ENCODE measurements at regions not wholly inside any gene's neighbourhood (a gene's known extent, or its start where the extent isn't known, plus 50 kb on each side); places are given as distances from the start of the nearest gene placed in this dataset.
"Not testable (repeated sequence)": the region's sequence is repeated elsewhere in the genome, so short reads cannot be mapped to it uniquely, and the experiment has no call there.

- H3K36me3 Mint-ChIP-seq (ENCODE audit: insufficient read depth); H3K4me3 Mint-ChIP-seq (ENCODE audit: low read depth); H3K27me3 Mint-ChIP-seq; DNase-seq (ENCODE audit: low spot score, unreplicated experiment); H3K9me3 Mint-ChIP-seq (ENCODE audit: low read depth); H3K27ac Mint-ChIP-seq; H3K4me1 Mint-ChIP-seq (ENCODE audit: low read depth): not testable (repeated sequence)
Observed at GRCh38 chr5:20759459-20759858, 771.5 kb upstream of the CDH18 start.

- not testable (repeated sequence) for H3K27ac Mint-ChIP-seq; H3K27me3 Mint-ChIP-seq; DNase-seq (ENCODE audit: low spot score, unreplicated experiment); H3K36me3 Mint-ChIP-seq (ENCODE audit: insufficient read depth); H3K4me1 Mint-ChIP-seq (ENCODE audit: low read depth); H3K9me3 Mint-ChIP-seq (ENCODE audit: low read depth); H3K4me3 Mint-ChIP-seq (ENCODE audit: low read depth)
Observed at GRCh38 chr5:20752179-20752578, 764.2 kb upstream of the CDH18 start.

- DNase-seq (ENCODE audit: low spot score, unreplicated experiment); H3K4me1 Mint-ChIP-seq (ENCODE audit: low read depth); H3K27me3 Mint-ChIP-seq; H3K9me3 Mint-ChIP-seq (ENCODE audit: low read depth); H3K27ac Mint-ChIP-seq; H3K36me3 Mint-ChIP-seq (ENCODE audit: insufficient read depth); H3K4me3 Mint-ChIP-seq (ENCODE audit: low read depth): not testable (repeated sequence)
Observed at GRCh38 chr5:20735715-20736114, 747.7 kb upstream of the CDH18 start.

GRCh38 chr5:20732223-20732622 is 744.2 kb upstream of the CDH18 start:
- H3K27me3 Mint-ChIP-seq; H3K9me3 Mint-ChIP-seq (ENCODE audit: low read depth); DNase-seq (ENCODE audit: low spot score, unreplicated experiment); H3K36me3 Mint-ChIP-seq (ENCODE audit: insufficient read depth); H3K27ac Mint-ChIP-seq; H3K4me3 Mint-ChIP-seq (ENCODE audit: low read depth); H3K4me1 Mint-ChIP-seq (ENCODE audit: low read depth): not testable (repeated sequence)

- DNase-seq (ENCODE audit: low spot score, unreplicated experiment); H3K27ac Mint-ChIP-seq; H3K4me3 Mint-ChIP-seq (ENCODE audit: low read depth); H3K27me3 Mint-ChIP-seq; H3K9me3 Mint-ChIP-seq (ENCODE audit: low read depth); H3K4me1 Mint-ChIP-seq (ENCODE audit: low read depth); H3K36me3 Mint-ChIP-seq (ENCODE audit: insufficient read depth): not testable (repeated sequence)
Observed at GRCh38 chr5:20721286-20721685, 733.3 kb upstream of the CDH18 start.

GRCh38 chr5:20711520-20712155 is 723.6 kb upstream of the CDH18 start:
- DNase-seq (ENCODE audit: low spot score, unreplicated experiment); H3K4me1 Mint-ChIP-seq (ENCODE audit: low read depth); H3K27ac Mint-ChIP-seq; H3K36me3 Mint-ChIP-seq (ENCODE audit: insufficient read depth); H3K9me3 Mint-ChIP-seq (ENCODE audit: low read depth); H3K4me3 Mint-ChIP-seq (ENCODE audit: low read depth); H3K27me3 Mint-ChIP-seq: not testable (repeated sequence)

GRCh38 chr5:20707634-20708033 is 719.6 kb upstream of the CDH18 start:
- not testable (repeated sequence) for H3K27ac Mint-ChIP-seq; H3K27me3 Mint-ChIP-seq; H3K4me3 Mint-ChIP-seq (ENCODE audit: low read depth); DNase-seq (ENCODE audit: low spot score, unreplicated experiment); H3K9me3 Mint-ChIP-seq (ENCODE audit: low read depth); H3K36me3 Mint-ChIP-seq (ENCODE audit: insufficient read depth); H3K4me1 Mint-ChIP-seq (ENCODE audit: low read depth)

- Mint-ChIP-seq H3K9me3 (ENCODE audit: low read depth) (peaks cover 5% of the 10 kb centered on the region), H3K36me3 (ENCODE audit: insufficient read depth) (no peaks in the 10 kb centered on the region), H3K4me3 (ENCODE audit: low read depth) (no peak overlapping the region), H3K4me1 (ENCODE audit: low read depth) (no peaks in the 10 kb centered on the region), H3K27me3 (no peaks in the 10 kb centered on the region), H3K27ac (no peak overlapping the region)
- no peak for DNase-seq (ENCODE audit: low spot score, unreplicated experiment)
- TF ChIP-seq CTCF (IDR thresholded peaks at IDR 0.05; ENCODE audit: unreplicated experiment), result no peak
Observed at GRCh38 chr5:20694121-20694520, 706.1 kb upstream of the CDH18 start.

- H3K27ac Mint-ChIP-seq, result no peak overlapping the region
- DNase-seq (ENCODE audit: low spot score, unreplicated experiment), result no peak
- no peaks in the 10 kb centered on the region for H3K36me3 Mint-ChIP-seq (ENCODE audit: insufficient read depth)
- no peaks in the 10 kb centered on the region for H3K4me1 Mint-ChIP-seq (ENCODE audit: low read depth)
- H3K4me3 Mint-ChIP-seq (ENCODE audit: low read depth), result no peak overlapping the region
- H3K9me3 Mint-ChIP-seq (ENCODE audit: low read depth), result peaks cover 5% of the 10 kb centered on the region
- no peaks in the 10 kb centered on the region for H3K27me3 Mint-ChIP-seq
- TF ChIP-seq CTCF (IDR thresholded peaks at IDR 0.05; ENCODE audit: unreplicated experiment), result no peak
Observed at GRCh38 chr5:20692913-20693312, 704.9 kb upstream of the CDH18 start.

All from progenitor cell of endocrine pancreas (in vitro differentiated cells).